ENCODE measurements at regions not wholly inside any gene's neighbourhood (a gene's known extent, or its start where the extent isn't known, plus 50 kb on each side); places are given as distances from the start of the nearest gene placed in this dataset.

GRCh38 chr3:190252080-190252479, 70.2 kb downstream of the CLDN1 start:
- DNase-seq (ENCODE audit: low read depth in 3 of 3, low spot score in 2 of 3), result no peak

GRCh38 chr3:190249414-190249813, 72.8 kb downstream of the CLDN1 start:
- DNase-seq (ENCODE audit: low read depth in 3 of 3, low spot score in 2 of 3), result no peak

- no peak for DNase-seq (ENCODE audit: low read depth in 3 of 3, low spot score in 2 of 3)
These were observed 80.1 kb downstream of the CLDN1 start for GRCh38 chr3:190242147-190242546.

- no peak for DNase-seq (ENCODE audit: low read depth in 3 of 3, low spot score in 2 of 3)
These were observed 82.9 kb downstream of the CLDN1 start for GRCh38 chr3:190239325-190239724.

- no peak for DNase-seq (ENCODE audit: low read depth in 3 of 3, low spot score in 2 of 3)
These were observed 83.4 kb downstream of the CLDN1 start for GRCh38 chr3:190238871-190239270.

GRCh38 chr3:190234621-190235020, 87.6 kb downstream of the CLDN1 start:
- no peak for DNase-seq (ENCODE audit: low read depth in 3 of 3, low spot score in 2 of 3)

- no peak for DNase-seq (ENCODE audit: low read depth in 3 of 3, low spot score in 2 of 3)
These were observed 92.4 kb downstream of the CLDN1 start for GRCh38 chr3:190229632-190230424.

- no peak for DNase-seq (ENCODE audit: low read depth in 3 of 3, low spot score in 2 of 3)
These were observed 95.2 kb downstream of the CLDN1 start for GRCh38 chr3:190227064-190227463.

GRCh38 chr3:190224863-190225692, 97.2 kb downstream of the CLDN1 start:
- peak in 1 of 3 donors; percentile 4 for DNase-seq (ENCODE audit: low read depth in 3 of 3, low spot score in 2 of 3)

GRCh38 chr3:190224456-190224855, 97.8 kb downstream of the CLDN1 start:
- no peak for DNase-seq (ENCODE audit: low read depth in 3 of 3, low spot score in 2 of 3)

GRCh38 chr3:190222916-190223315, 99.3 kb downstream of the CLDN1 start:
- no peak for DNase-seq (ENCODE audit: low read depth in 3 of 3, low spot score in 2 of 3)

GRCh38 chr3:190222360-190222759, 99.9 kb downstream of the CLDN1 start:
- DNase-seq (ENCODE audit: low read depth in 3 of 3, low spot score in 2 of 3), result no peak

- no peak for DNase-seq (ENCODE audit: low read depth in 3 of 3, low spot score in 2 of 3)
These were observed 99.7 kb upstream of the P3H2 start for GRCh38 chr3:190220362-190220761.

GRCh38 chr3:190217081-190217480, 96.4 kb upstream of the P3H2 start:
- DNase-seq (ENCODE audit: low read depth in 3 of 3, low spot score in 2 of 3), result no peak

GRCh38 chr3:190213727-190214126, 93.0 kb upstream of the P3H2 start:
- no peak for DNase-seq (ENCODE audit: low read depth in 3 of 3, low spot score in 2 of 3)

GRCh38 chr3:190210608-190211007, 89.9 kb upstream of the P3H2 start:
- DNase-seq (ENCODE audit: low read depth in 3 of 3, low spot score in 2 of 3), result no peak

- no peak for DNase-seq (ENCODE audit: low read depth in 3 of 3, low spot score in 2 of 3)
These were observed 88.8 kb upstream of the P3H2 start for GRCh38 chr3:190209533-190209932.

- DNase-seq (ENCODE audit: low read depth in 3 of 3, low spot score in 2 of 3), result no peak
These were observed 87.5 kb upstream of the P3H2 start for GRCh38 chr3:190208196-190208595.

GRCh38 chr3:190205739-190206138, 85.0 kb upstream of the P3H2 start:
- DNase-seq (ENCODE audit: low read depth in 3 of 3, low spot score in 2 of 3), result no peak

- DNase-seq (ENCODE audit: low read depth in 3 of 3, low spot score in 2 of 3), result no peak
These were observed 83.5 kb upstream of the P3H2 start for GRCh38 chr3:190204200-190204599.

- peak in 1 of 3 donors; percentile 24 for DNase-seq (ENCODE audit: low read depth in 3 of 3, low spot score in 2 of 3)
These were observed 76.7 kb upstream of the P3H2 start for GRCh38 chr3:190197346-190197763.

- no peak for DNase-seq (ENCODE audit: low read depth in 3 of 3, low spot score in 2 of 3)
These were observed 73.8 kb upstream of the P3H2 start for GRCh38 chr3:190194506-190194905.
